NCI-H2107 treated with DMSO at 0.1 percent for 48 hours (cell line): ENCODE measurements at regions not wholly inside any gene's neighbourhood (a gene's known extent, or its start where the extent isn't known, plus 50 kb on each side); places are given as distances from the start of the nearest gene placed in this dataset.
"Not testable (repeated sequence)": the region's sequence is repeated elsewhere in the genome, so short reads cannot be mapped to it uniquely, and the experiment has no call there.

Source experiments
- DNase-seq: peaks from one replicate; lab custom pipeline; 2025; ENCODE audit not compliant: unreplicated experiment; lab: John Stamatoyannopoulos, UW

GRCh38 chr13:22916276-22916675 is 264.5 kb upstream of the SGCG start:
- DNase-seq: not testable (repeated sequence)

- no peak for DNase-seq
Measured at GRCh38 chr13:22925881-22926747, 254.7 kb upstream of the SGCG start.

- no peak for DNase-seq
Measured at GRCh38 chr13:22926748-22927400, 253.9 kb upstream of the SGCG start.

DNA sequence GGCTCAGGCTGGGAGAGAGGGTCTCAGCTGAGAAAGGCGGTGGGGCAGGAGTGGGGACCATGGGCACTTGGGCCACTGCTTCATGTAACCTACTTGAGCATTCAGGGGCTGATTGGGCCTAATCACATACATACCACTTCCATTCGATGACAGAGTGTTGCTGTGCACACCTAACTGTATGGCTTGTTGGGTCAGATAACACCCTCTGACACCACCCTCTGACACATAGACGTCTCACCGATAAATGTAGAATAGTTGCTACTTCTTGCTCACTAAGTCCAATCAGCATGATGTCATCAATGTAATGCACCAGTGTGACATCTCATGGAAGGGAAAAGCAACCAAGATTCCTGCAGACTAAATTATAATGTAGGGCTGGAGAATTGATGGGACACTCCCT is 252.9 kb upstream of the SGCG start:
- not testable (repeated sequence) for DNase-seq

DNA sequence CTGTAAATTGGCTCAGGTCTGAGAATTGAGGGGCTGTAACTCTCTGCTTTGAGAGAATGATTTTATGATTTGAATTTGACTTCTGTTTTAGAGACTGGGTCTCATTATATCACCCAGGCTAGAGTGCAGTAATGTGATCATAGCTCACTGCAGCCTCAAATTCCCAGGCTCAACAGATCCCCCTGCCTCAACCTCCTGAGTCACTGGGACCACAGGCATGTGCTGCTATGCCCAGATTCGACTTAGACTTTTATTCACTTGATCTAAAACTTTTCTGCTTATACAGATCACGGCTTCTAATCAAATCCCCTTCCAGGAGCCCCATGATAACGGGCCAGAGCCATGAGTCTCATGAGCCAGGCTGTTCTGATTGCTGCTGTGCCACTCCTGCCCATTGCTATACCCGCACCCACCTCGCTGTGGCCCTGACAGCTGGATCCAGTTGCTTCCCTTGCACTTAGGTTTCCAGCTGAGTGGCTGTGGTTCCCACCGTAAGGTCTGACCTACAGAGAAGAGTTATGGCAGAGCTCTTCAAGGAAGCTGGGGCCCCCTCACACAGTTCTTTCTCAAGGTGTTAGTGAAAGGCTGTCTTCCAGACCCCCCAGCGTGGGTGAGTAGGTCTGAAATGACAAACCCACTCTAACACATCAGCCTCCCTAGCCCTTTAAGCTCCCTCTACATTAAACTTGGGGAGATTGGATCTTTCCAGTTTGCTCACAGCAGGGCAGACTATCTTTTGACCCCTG is 251.2 kb upstream of the SGCG start:
- no peak for DNase-seq

- DNase-seq: no peak
Measured at GRCh38 chr13:22931576-22931975, 249.2 kb upstream of the SGCG start.

GRCh38 chr13:22932632-22933412 is 248.0 kb upstream of the SGCG start:
- DNase-seq: not testable (repeated sequence)

DNA sequence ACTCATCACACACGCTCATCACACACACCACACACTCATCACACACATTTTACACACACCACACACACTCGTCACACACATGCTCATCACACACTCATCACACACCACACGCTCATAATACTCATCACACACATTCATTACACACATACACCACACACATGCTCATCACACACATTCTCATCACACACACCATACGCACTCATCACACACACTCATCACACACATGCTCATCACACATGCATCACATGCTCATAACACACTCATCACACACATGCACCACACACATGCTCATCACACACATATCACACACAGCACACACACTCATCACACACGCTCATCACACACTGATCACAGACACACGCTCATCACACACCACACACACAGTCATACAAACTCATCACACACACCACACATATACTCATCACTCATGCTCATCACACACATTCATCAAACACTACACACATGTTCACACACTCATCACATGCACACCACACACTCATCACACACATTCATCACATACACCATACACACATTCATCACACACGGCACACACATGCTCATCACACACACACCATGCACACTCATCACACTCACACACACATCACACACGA is 247.1 kb upstream of the SGCG start:
- DNase-seq: no peak

DNA sequence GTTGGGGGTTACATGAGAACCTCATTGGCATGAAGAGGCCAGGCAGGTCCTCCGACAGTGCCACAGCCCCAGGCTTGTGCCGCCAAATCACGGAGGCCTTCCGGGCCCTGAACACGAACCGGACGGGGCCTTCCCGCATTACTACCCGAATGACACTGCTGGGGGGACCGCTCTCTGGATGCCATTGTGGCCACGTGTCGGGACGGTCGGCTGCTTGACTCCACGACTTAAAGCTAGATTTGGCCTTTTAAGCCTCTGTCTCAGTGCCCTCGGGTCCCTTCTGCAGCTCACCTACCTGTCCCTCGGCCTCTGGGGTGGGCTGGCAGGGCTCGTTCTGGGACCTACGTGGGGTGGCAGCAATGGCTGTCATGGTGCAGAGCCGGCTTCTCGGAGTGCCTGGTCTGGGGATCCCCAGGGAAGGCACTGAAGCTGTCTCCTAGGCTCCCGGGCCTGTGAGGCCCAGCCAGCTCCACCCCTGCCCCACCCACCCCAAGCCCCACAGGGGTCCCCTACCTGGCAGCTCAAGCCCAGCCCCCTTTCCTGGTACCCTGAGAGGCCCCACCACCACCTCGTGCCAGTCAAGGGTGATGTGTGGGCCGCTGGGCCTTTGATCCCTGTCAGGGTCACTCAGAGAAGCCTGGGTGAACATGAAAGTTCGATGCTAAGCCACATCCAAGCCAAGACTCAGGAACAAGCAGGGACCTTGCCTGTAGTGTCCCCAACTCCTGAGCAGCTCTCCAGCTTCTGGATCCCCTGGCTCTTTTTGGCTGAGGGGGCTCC is 245.8 kb upstream of the SGCG start:
- no peak for DNase-seq

- no peak for DNase-seq
Measured at GRCh38 chr13:22936228-22936627, 244.6 kb upstream of the SGCG start.

GRCh38 chr13:22937241-22937640 is 243.5 kb upstream of the SGCG start:
- DNase-seq: no peak

GRCh38 chr13:22937953-22938352 is 242.8 kb upstream of the SGCG start:
- DNase-seq: no peak

GRCh38 chr13:22938576-22938975 is 242.2 kb upstream of the SGCG start:
- DNase-seq: no peak

GRCh38 chr13:22939157-22939556 is 241.6 kb upstream of the SGCG start:
- DNase-seq: no peak

- DNase-seq: no peak
Measured at GRCh38 chr13:22940090-22940710, 240.6 kb upstream of the SGCG start.

- no peak for DNase-seq
Measured at GRCh38 chr13:22940736-22941135, 240.0 kb upstream of the SGCG start.

DNA sequence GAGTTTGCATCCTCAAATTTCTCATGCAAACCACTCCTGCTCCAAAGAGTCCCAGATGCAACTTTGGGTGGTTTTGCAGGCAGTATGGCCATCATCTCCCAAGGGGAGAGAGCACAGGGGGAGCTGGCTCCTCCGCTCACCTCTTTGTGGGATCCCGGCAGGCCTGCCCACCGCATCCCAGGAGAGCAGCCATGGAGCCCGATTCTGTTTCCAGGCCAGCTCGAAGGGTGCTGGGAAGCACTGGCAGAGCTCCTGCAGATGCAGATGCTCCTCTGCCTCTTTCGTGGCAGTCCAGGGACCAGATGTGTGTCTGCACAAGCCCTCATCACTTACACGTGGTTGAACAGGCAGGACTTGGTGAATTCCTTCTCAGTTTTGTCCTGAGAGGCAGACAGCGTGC is 239.3 kb upstream of the SGCG start:
- not testable (repeated sequence) for DNase-seq

- not testable (repeated sequence) for DNase-seq
Measured at GRCh38 chr13:22942831-22943230, 237.9 kb upstream of the SGCG start.

- DNase-seq: no peak
Measured at GRCh38 chr13:22944378-22944777, 236.4 kb upstream of the SGCG start.
